Gastroesophageal sphincter (tissue), 4 donors: ENCODE measurements at regions not wholly inside any gene's neighbourhood (a gene's known extent, or its start where the extent isn't known, plus 50 kb on each side); places are given as distances from the start of the nearest gene placed in this dataset.

Experiments
- ATAC-seq: fragments of 150-250 bp; one replicate; pipeline ENCODE4 v1.9.1; 2016; ENCODE audit warnings: mild to moderate bottlenecking, moderate library complexity
- H3K27ac ChIP-seq, 4 donors: fragments of 200-600 bp; sonication (generic) in 3 of 4; 1 replicate in 3 of 4; 2 replicates in 1 of 4; pipeline ENCODE4 v1.5.1; 2016 to 2019
- H3K27me3 ChIP-seq: fragments of 200-600 bp; sonication (generic); one replicate; pipeline ENCODE4 v1.5.1; 2019
- H3K36me3 ChIP-seq, 2 donors: fragments of 200-600 bp; sonication (generic); one replicate each; pipeline ENCODE4 v1.5.1; 2019; ENCODE audit warnings: control low read depth in 1 of 2
- H3K4me1 ChIP-seq, 3 donors: fragments of 200-600 bp; sonication (generic); 1 replicate in 2 of 3; 2 replicates in 1 of 3; pipeline ENCODE4 v1.5.1; 2016 to 2019; ENCODE audit warnings: control low read depth in 2 of 3
- H3K4me3 ChIP-seq, 2 donors: fragments of 200-600 bp; sonication (generic); one replicate each; pipeline ENCODE4 v1.5.1; 2019; ENCODE audit warnings: mild to moderate bottlenecking in 1 of 2, moderate library complexity in 1 of 2
- H3K9me3 ChIP-seq, 3 donors: fragments of 200-600 bp; sonication (generic); one replicate each; pipeline ENCODE4 v1.5.1; 2017 to 2019; ENCODE audit warnings: control low read depth in 2 of 3
- EP300 ChIP-seq: sonication (generic); formaldehyde crosslinking; IDR thresholded peaks from one replicate; pipeline ENCODE4 v1.6.1; 2017; ENCODE audit warnings: antibody characterized with exemption, mild to moderate bottlenecking
- POLR2A ChIP-seq, 2 donors: fragments of 450-650 bp; IDR thresholded peaks; one replicate each; pipeline ENCODE4 v1.6.1; 2017; ENCODE audit warnings: antibody characterized with exemption in 2 of 2, mild to moderate bottlenecking in 2 of 2, moderate library complexity in 1 of 2
- POLR2AphosphoS5 ChIP-seq: sonication (generic); formaldehyde crosslinking; IDR thresholded peaks from one replicate; pipeline ENCODE4 v1.6.1; 2017; ENCODE audit warnings: antibody characterized with exemption
- WGBS, 2 donors: methylation state at CpG; one replicate each; pipeline ENCODE4 v1.1.5; 2018; ENCODE audit warnings: low coverage in 1 of 2; 5-methylcytosine and 5-hydroxymethylcytosine counted together
- TF ChIP-seq, protein P1 (sequence below), 4 experiments: fragments of 200-600 bp in 2 of 4; fragments of 450-650 bp in 2 of 4; sonication (generic) in 1 of 4; IDR thresholded peaks; one replicate each; pipeline ENCODE4 v1.5.1; 2017 to 2019; ENCODE audit warnings: antibody characterized with exemption in 4 of 4, mild to moderate bottlenecking in 2 of 4, moderate library complexity in 2 of 4

GRCh38 chr11:70497536-70498075, 99.3 kb downstream of the CTTN start:
- Histone ChIP-seq H3K4me1 (no peaks in the 10 kb centered on the region), H3K9me3 (no peaks in the 10 kb centered on the region), H3K4me3 (no peak overlapping the region), H3K36me3 (no peaks in the 10 kb centered on the region), H3K27ac (no peak overlapping the region), H3K27me3 (no peaks in the 10 kb centered on the region)
- no peak for TF ChIP-seq POLR2A (IDR thresholded peaks at IDR 0.05)
- no peak for TF ChIP-seq POLR2AphosphoS5
- TF ChIP-seq EP300 = no peak
- TF ChIP-seq, protein P1, sequence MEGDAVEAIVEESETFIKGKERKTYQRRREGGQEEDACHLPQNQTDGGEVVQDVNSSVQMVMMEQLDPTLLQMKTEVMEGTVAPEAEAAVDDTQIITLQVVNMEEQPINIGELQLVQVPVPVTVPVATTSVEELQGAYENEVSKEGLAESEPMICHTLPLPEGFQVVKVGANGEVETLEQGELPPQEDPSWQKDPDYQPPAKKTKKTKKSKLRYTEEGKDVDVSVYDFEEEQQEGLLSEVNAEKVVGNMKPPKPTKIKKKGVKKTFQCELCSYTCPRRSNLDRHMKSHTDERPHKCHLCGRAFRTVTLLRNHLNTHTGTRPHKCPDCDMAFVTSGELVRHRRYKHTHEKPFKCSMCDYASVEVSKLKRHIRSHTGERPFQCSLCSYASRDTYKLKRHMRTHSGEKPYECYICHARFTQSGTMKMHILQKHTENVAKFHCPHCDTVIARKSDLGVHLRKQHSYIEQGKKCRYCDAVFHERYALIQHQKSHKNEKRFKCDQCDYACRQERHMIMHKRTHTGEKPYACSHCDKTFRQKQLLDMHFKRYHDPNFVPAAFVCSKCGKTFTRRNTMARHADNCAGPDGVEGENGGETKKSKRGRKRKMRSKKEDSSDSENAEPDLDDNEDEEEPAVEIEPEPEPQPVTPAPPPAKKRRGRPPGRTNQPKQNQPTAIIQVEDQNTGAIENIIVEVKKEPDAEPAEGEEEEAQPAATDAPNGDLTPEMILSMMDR (IDR thresholded peaks at IDR 0.05) = no peak
- 67 to 87% methylated on average over 2 of the region's 8 CpGs for WGBS, 2 donors
- ATAC-seq = no peak

DNA sequence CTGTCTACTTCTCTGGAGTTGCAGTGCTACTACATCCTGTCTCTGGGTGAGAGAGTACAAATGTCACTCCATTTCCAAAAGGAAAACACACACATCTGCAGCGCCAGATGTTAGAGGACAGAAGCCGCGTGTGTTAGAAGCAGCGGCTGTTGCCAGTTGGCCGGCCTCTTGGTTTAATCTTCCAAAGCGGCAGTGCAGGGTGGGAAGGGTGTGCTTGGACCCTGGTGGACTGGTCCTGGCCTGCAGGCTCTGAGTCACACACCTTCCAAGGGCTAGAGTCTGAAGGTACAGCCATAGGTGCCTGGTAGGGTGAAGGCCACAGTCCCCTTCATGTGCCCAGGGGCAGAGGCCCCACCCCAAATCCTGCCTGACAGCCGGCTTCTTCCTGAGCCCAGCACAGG, 99.8 kb downstream of the CTTN start:
- H3K9me3 ChIP-seq = no peaks in the 10 kb centered on the region
- TF ChIP-seq, protein P1 (IDR thresholded peaks at IDR 0.05) = no peak
- TF ChIP-seq EP300 (no peak), POLR2AphosphoS5 (no peak), POLR2A (IDR thresholded peaks at IDR 0.05) (no peak)
- H3K36me3 ChIP-seq = no peaks in the 10 kb centered on the region
- no peaks in the 10 kb centered on the region for H3K4me1 ChIP-seq
- H3K4me3 ChIP-seq = no peak overlapping the region
- no peak overlapping the region for H3K27ac ChIP-seq
- WGBS, 2 donors = 40 to 78% methylated on average over 2 to 5 of the region's 7 CpGs
- ATAC-seq = no peak
- no peaks in the 10 kb centered on the region for H3K27me3 ChIP-seq

GRCh38 chr11:70498976-70499801, 100.9 kb downstream of the CTTN start:
- no peak overlapping the region for H3K4me3 ChIP-seq
- 90 to 93% methylated on average over 7 of the region's 26 CpGs for WGBS, 2 donors
- H3K27ac ChIP-seq = no peak overlapping the region
- no peak for ATAC-seq
- H3K27me3 ChIP-seq = no peaks in the 10 kb centered on the region
- H3K4me1 ChIP-seq = no peaks in the 10 kb centered on the region
- no peak for TF ChIP-seq POLR2AphosphoS5
- no peak for TF ChIP-seq EP300
- TF ChIP-seq, protein P1 (IDR thresholded peaks at IDR 0.05) = no peak
- TF ChIP-seq POLR2A (IDR thresholded peaks at IDR 0.05) = no peak
- no peaks in the 10 kb centered on the region for H3K9me3 ChIP-seq
- no peaks in the 10 kb centered on the region for H3K36me3 ChIP-seq

- H3K36me3 ChIP-seq = no peaks in the 10 kb centered on the region
- WGBS, 2 donors = 85 to 90% methylated on average over 2 to 8 of the region's 25 CpGs
- no peak overlapping the region for H3K27ac ChIP-seq
- no peak overlapping the region for H3K4me3 ChIP-seq
- H3K27me3 ChIP-seq = no peaks in the 10 kb centered on the region
- TF ChIP-seq POLR2A (IDR thresholded peaks at IDR 0.05) (no peak), POLR2AphosphoS5 (no peak), EP300 (no peak)
- TF ChIP-seq, protein P1 (IDR thresholded peaks at IDR 0.05) = no peak
- H3K9me3 ChIP-seq = no peaks in the 10 kb centered on the region
- H3K4me1 ChIP-seq = no peaks in the 10 kb centered on the region
- no peak for ATAC-seq
Observed at GRCh38 chr11:70500076-70500847, 101.9 kb downstream of the CTTN start.
